GM23248 (cell line): ENCODE measurements at regions not wholly inside any gene's neighbourhood (a gene's known extent, or its start where the extent isn't known, plus 50 kb on each side); places are given as distances from the start of the nearest gene placed in this dataset.

Experiments
- EZH2 ChIP-seq: fragments of 200-600 bp; sonication (generic); IDR thresholded peaks from 2 replicates; pipeline ENCODE4 v1.6.1; 2018; ENCODE audit warnings: antibody characterized with exemption, mild to moderate bottlenecking; ENCODE audit not compliant: insufficient read depth, poor library complexity, severe bottlenecking
- EZH2phosphoT487 ChIP-seq: fragments of 200-600 bp; sonication (generic); IDR thresholded peaks from 2 replicates; pipeline ENCODE4 v1.6.1; 2018; ENCODE audit warnings: antibody characterized with exemption, moderate library complexity, mild to moderate bottlenecking, low read depth; ENCODE audit not compliant: insufficient read depth

GRCh38 chr2:36266536-36267121 lies 88.9 kb upstream of the CRIM1 start:
- no peak for TF ChIP-seq EZH2
- no peak for TF ChIP-seq EZH2phosphoT487
